ENCODE measurements at regions not wholly inside any gene's neighbourhood (a gene's known extent, or its start where the extent isn't known, plus 50 kb on each side); places are given as distances from the start of the nearest gene placed in this dataset.

DNA sequence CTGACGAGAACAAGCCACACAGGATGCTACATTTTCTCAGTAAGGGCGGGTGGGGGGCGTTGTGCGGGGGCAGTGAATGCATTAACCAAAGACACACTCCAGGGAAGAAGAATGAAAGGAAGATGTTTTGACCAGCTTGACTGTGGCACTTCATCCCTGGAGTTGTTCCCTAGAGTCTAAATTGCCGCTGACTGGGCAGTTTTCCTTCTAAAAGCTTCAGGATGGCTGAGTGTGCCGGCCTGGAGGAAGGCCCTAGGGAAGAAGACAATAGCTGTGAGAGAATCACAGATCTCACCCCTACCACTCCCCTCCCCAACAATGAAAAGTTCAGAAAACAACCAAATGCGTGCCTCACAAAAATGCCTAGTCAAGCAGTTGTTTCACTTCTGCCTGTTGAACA lies 67.2 kb downstream of the NKX2-1 start:
- TF ChIP-seq MAFK (conservative IDR thresholded peaks at IDR 0.05 in 1 of 2, IDR thresholded peaks at IDR 0.05 in 1 of 2; ENCODE audit: low read length in 2 of 2) = peak; percentile 91 to 93
- TF ChIP-seq, protein P1, sequence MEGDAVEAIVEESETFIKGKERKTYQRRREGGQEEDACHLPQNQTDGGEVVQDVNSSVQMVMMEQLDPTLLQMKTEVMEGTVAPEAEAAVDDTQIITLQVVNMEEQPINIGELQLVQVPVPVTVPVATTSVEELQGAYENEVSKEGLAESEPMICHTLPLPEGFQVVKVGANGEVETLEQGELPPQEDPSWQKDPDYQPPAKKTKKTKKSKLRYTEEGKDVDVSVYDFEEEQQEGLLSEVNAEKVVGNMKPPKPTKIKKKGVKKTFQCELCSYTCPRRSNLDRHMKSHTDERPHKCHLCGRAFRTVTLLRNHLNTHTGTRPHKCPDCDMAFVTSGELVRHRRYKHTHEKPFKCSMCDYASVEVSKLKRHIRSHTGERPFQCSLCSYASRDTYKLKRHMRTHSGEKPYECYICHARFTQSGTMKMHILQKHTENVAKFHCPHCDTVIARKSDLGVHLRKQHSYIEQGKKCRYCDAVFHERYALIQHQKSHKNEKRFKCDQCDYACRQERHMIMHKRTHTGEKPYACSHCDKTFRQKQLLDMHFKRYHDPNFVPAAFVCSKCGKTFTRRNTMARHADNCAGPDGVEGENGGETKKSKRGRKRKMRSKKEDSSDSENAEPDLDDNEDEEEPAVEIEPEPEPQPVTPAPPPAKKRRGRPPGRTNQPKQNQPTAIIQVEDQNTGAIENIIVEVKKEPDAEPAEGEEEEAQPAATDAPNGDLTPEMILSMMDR (CRISPR knock-in tag; IDR thresholded peaks at IDR 0.05) = no peak
- no peak for TF ChIP-seq ZNF775 (CRISPR knock-in tag; IDR thresholded peaks at IDR 0.05; ENCODE audit: borderline replicate concordance)
- TF ChIP-seq, protein P2, sequence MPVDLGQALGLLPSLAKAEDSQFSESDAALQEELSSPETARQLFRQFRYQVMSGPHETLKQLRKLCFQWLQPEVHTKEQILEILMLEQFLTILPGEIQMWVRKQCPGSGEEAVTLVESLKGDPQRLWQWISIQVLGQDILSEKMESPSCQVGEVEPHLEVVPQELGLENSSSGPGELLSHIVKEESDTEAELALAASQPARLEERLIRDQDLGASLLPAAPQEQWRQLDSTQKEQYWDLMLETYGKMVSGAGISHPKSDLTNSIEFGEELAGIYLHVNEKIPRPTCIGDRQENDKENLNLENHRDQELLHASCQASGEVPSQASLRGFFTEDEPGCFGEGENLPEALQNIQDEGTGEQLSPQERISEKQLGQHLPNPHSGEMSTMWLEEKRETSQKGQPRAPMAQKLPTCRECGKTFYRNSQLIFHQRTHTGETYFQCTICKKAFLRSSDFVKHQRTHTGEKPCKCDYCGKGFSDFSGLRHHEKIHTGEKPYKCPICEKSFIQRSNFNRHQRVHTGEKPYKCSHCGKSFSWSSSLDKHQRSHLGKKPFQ (CRISPR knock-in tag; IDR thresholded peaks at IDR 0.05; ENCODE audit: insufficient replicate concordance) = no peak
- TF ChIP-seq MAF1 (CRISPR knock-in tag; IDR thresholded peaks at IDR 0.05; ENCODE audit: borderline replicate concordance) = no peak

Measured in HepG2 (cell line).